Right lobe of liver (tissue), 4 donors: ENCODE measurements at regions not wholly inside any gene's neighbourhood (a gene's known extent, or its start where the extent isn't known, plus 50 kb on each side); places are given as distances from the start of the nearest gene placed in this dataset.
"Not testable (repeated sequence)": the region's sequence is repeated elsewhere in the genome, so short reads cannot be mapped to it uniquely, and the experiment has no call there.

Source experiments
- POLR2A ChIP-seq: fragments of 450-650 bp; IDR thresholded peaks from one replicate; pipeline ENCODE4 v1.6.1; 2017; ENCODE audit warnings: antibody characterized with exemption, mild to moderate bottlenecking
- TF ChIP-seq, protein P1 (sequence below), 4 donors: fragments of 200-600 bp in 3 of 4; fragments of 450-650 bp in 1 of 4; IDR thresholded peaks; one replicate each; pipeline versions ENCODE4 v1.5.1 to v1.8.0; 2016 to 2022; ENCODE audit warnings: antibody characterized with exemption in 4 of 4, mild to moderate bottlenecking in 2 of 4
- donor health status: DM: no; HTN: no; CAD: no.
- donor health status: DM: no; HTN: no; CAD: no.
- donor health status: DM: no; HTN: yes; CAD: no.

DNA sequence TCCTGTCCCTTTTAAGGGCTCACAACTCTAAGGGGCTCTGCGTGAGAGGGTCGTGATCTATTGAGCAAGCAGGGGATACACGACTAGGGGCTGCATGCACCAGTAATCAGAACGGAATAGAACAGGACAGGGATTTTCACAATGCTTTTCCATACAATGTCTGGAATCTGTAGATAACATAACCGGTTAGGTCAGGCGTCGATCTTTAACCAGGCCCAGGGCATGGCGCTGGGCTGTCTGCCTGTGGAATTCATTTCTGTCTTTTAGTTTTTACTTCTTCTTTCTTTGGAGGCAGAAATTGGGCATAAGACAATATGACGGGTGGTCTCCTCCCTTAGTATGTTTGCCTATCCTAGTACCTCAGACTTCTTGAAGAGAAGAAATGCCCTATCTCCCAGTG, 666.8 kb upstream of the LCORL start:
- TF ChIP-seq POLR2A: not testable (repeated sequence)
- TF ChIP-seq, protein P1, sequence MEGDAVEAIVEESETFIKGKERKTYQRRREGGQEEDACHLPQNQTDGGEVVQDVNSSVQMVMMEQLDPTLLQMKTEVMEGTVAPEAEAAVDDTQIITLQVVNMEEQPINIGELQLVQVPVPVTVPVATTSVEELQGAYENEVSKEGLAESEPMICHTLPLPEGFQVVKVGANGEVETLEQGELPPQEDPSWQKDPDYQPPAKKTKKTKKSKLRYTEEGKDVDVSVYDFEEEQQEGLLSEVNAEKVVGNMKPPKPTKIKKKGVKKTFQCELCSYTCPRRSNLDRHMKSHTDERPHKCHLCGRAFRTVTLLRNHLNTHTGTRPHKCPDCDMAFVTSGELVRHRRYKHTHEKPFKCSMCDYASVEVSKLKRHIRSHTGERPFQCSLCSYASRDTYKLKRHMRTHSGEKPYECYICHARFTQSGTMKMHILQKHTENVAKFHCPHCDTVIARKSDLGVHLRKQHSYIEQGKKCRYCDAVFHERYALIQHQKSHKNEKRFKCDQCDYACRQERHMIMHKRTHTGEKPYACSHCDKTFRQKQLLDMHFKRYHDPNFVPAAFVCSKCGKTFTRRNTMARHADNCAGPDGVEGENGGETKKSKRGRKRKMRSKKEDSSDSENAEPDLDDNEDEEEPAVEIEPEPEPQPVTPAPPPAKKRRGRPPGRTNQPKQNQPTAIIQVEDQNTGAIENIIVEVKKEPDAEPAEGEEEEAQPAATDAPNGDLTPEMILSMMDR (IDR thresholded peaks at IDR 0.05): not testable (repeated sequence)
